ENCODE measurements at regions not wholly inside any gene's neighbourhood (a gene's known extent, or its start where the extent isn't known, plus 50 kb on each side); places are given as distances from the start of the nearest gene placed in this dataset.
"Not testable (repeated sequence)": the region's sequence is repeated elsewhere in the genome, so short reads cannot be mapped to it uniquely, and the experiment has no call there.

GRCh38 chr11:116051494-116051893 lies 547.3 kb upstream of the CADM1 start:
- DNase-seq (ENCODE audit: low spot score): no peak
- in situ Hi-C loops (cut with MboI; ENCODE audit: low pct_unique_long_range_greater_than_20kb, low sequenced_read_pairs, unreplicated experiment): no loop called here
- no peak for TF ChIP-seq CTCF (IDR thresholded peaks at IDR 0.05; ENCODE audit: extremely low read depth, insufficient read depth, missing control alignments)

- in situ Hi-C loops (cut with MboI; ENCODE audit: low pct_unique_long_range_greater_than_20kb, low sequenced_read_pairs, unreplicated experiment): no loop called here
- DNase-seq (ENCODE audit: low spot score): no peak
- no peak for TF ChIP-seq CTCF (IDR thresholded peaks at IDR 0.05; ENCODE audit: extremely low read depth, insufficient read depth, missing control alignments)
These were observed 545.2 kb upstream of the CADM1 start for GRCh38 chr11:116049383-116049782.

- no peak for TF ChIP-seq CTCF (IDR thresholded peaks at IDR 0.05; ENCODE audit: extremely low read depth, insufficient read depth, missing control alignments)
- no peak for DNase-seq (ENCODE audit: low spot score)
- in situ Hi-C loops (cut with MboI; ENCODE audit: low pct_unique_long_range_greater_than_20kb, low sequenced_read_pairs, unreplicated experiment): no loop called here
These were observed 541.9 kb upstream of the CADM1 start for GRCh38 chr11:116046127-116046526.

GRCh38 chr11:116044941-116045340 lies 540.7 kb upstream of the CADM1 start:
- DNase-seq (ENCODE audit: low spot score): no peak
- TF ChIP-seq CTCF (IDR thresholded peaks at IDR 0.05; ENCODE audit: extremely low read depth, insufficient read depth, missing control alignments): no peak
- in situ Hi-C loops (cut with MboI; ENCODE audit: low pct_unique_long_range_greater_than_20kb, low sequenced_read_pairs, unreplicated experiment): no loop called here

GRCh38 chr11:116044520-116044919 lies 540.3 kb upstream of the CADM1 start:
- no peak for TF ChIP-seq CTCF (IDR thresholded peaks at IDR 0.05; ENCODE audit: extremely low read depth, insufficient read depth, missing control alignments)
- no peak for DNase-seq (ENCODE audit: low spot score)
- in situ Hi-C loops (cut with MboI; ENCODE audit: low pct_unique_long_range_greater_than_20kb, low sequenced_read_pairs, unreplicated experiment): no loop called here

- no peak for DNase-seq (ENCODE audit: low spot score)
These were observed 539.6 kb upstream of the CADM1 start for GRCh38 chr11:116043857-116044256.

GRCh38 chr11:116043059-116043458 lies 538.8 kb upstream of the CADM1 start:
- in situ Hi-C loops (cut with MboI; ENCODE audit: low pct_unique_long_range_greater_than_20kb, low sequenced_read_pairs, unreplicated experiment); DNase-seq (ENCODE audit: low spot score): not testable (repeated sequence)

More at GRCh38 chr11:116043857-116044256, 539.6 kb upstream of the CADM1 start:
- no peak for TF ChIP-seq CTCF (IDR thresholded peaks at IDR 0.05; ENCODE audit: extremely low read depth, insufficient read depth, missing control alignments)
- in situ Hi-C loops (cut with MboI; ENCODE audit: low pct_unique_long_range_greater_than_20kb, low sequenced_read_pairs, unreplicated experiment): no loop called here

All from GM13977 (cell line).